Karpas-422 (cell line): ENCODE measurements at regions not wholly inside any gene's neighbourhood (a gene's known extent, or its start where the extent isn't known, plus 50 kb on each side); places are given as distances from the start of the nearest gene placed in this dataset.

Source experiments
- DNase-seq: peaks from one replicate; pipeline ENCODE4 v3.0.0-alpha.2; 2015
- H2AFZ ChIP-seq: fragments of 200-600 bp; sonication (generic); 2 replicates; pipeline ENCODE4 v1.6.1; 2014; ENCODE audit warnings: antibody characterized with exemption, low read length, mixed read lengths
- H3K27ac ChIP-seq: fragments of 200-600 bp; sonication (generic); 2 replicates; pipeline ENCODE4 v1.5.1; 2014; ENCODE audit warnings: mild to moderate bottlenecking, low read length, moderate library complexity
- H3K27me3 ChIP-seq: fragments of 200-600 bp; sonication (generic); 2 replicates; pipeline ENCODE4 v1.6.1; 2014; ENCODE audit warnings: low read length, mixed read lengths
- H3K36me3 ChIP-seq: fragments of 200-600 bp; sonication (generic); 2 replicates; pipeline ENCODE4 v1.6.1; 2014; ENCODE audit warnings: low read length, mixed read lengths; ENCODE audit not compliant: insufficient read depth
- H3K4me1 ChIP-seq: fragments of 200-600 bp; sonication (generic); 2 replicates; pipeline ENCODE4 v1.6.1; 2014; ENCODE audit warnings: mild to moderate bottlenecking, low read length, mixed read lengths
- H3K4me2 ChIP-seq: fragments of 200-600 bp; sonication (generic); 2 replicates; pipeline ENCODE4 v1.6.1; 2014; ENCODE audit warnings: low read length, low read depth, mild to moderate bottlenecking; ENCODE audit not compliant: poor library complexity, severe bottlenecking
- H3K4me3 ChIP-seq: fragments of 200-600 bp; sonication (generic); 2 replicates; pipeline ENCODE4 v1.5.1; 2014; ENCODE audit warnings: mild to moderate bottlenecking, antibody characterized with exemption, low read length, mixed read lengths
- H3K79me2 ChIP-seq: fragments of 200-600 bp; sonication (generic); 2 replicates; pipeline ENCODE4 v1.6.1; 2014; ENCODE audit warnings: mild to moderate bottlenecking, low read length, mixed read lengths
- H3K9ac ChIP-seq: fragments of 200-600 bp; sonication (generic); 2 replicates; pipeline ENCODE4 v1.6.0; 2014; ENCODE audit warnings: low read length
- H3K9me2 ChIP-seq: fragments of 200-600 bp; sonication (generic), shearing (Covaris generic); replicated peaks from 2 replicates; pipeline ENCODE4 v1.6.0; 2014; ENCODE audit warnings: mild to moderate bottlenecking, low read length, moderate library complexity; ENCODE audit not compliant: insufficient read depth
- H3K9me3 ChIP-seq: fragments of 300-700, 200-600 bp; sonication (generic); 2 replicates; pipeline ENCODE4 v1.6.1; 2014; ENCODE audit warnings: low read length, mixed read lengths
- H4K20me1 ChIP-seq: fragments of 200-600 bp; sonication (generic); 2 replicates; pipeline ENCODE4 v1.6.1; 2014; ENCODE audit warnings: mild to moderate bottlenecking, antibody characterized with exemption, low read length, low read depth; ENCODE audit not compliant: insufficient read depth

DNA sequence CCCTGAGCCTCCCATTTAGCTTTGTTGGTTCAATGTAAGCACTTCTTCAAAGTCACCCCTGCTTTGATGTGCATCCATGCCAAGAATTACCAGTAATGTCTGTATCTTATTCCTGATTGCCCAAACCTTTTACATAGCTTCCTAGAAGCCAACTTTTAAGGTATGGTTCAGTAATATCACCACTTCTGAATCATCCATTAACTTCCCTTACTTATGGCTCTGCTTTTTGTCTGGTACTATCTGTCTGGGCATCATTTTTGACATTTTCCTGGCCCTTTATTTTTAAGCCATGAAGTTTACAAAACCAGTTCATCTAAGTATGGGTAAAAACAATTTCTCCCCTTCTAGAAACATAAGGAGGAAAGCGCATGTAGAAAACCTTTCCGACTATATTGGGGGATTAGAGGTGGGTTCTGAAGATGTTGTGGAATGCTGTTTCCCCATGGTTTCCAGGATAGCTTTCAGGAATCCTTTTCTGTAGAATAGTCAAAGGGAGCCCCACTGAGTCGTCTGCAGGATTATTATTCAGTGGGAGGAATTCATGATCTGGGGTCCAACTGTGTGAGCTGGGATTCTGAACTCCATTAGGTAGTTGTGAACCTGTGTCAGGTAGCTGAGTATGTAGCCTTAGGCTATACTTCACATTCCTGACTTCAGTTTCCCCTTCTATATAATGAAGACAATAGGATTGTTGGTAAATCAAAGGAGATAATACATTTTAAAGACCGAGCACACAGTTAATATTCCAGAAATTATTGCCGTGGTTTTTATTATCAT is 163.8 kb downstream of the SUCLA2 start:
- Histone ChIP-seq H3K4me2 (no peak overlapping the region), H3K4me3 (no peak overlapping the region), H3K79me2 (no peaks in the 10 kb centered on the region), H3K27me3 (no peaks in the 10 kb centered on the region), H3K9ac (no peak overlapping the region), H3K4me1 (peaks cover 17% of the 10 kb centered on the region), H2AFZ (no peak overlapping the region), H3K36me3 (no peaks in the 10 kb centered on the region), H3K27ac (no peak overlapping the region), H3K9me3 (no peaks in the 10 kb centered on the region), H3K9me2 (no peaks in the 10 kb centered on the region), H4K20me1 (no peaks in the 10 kb centered on the region)
- DNase-seq = no peak

DNA sequence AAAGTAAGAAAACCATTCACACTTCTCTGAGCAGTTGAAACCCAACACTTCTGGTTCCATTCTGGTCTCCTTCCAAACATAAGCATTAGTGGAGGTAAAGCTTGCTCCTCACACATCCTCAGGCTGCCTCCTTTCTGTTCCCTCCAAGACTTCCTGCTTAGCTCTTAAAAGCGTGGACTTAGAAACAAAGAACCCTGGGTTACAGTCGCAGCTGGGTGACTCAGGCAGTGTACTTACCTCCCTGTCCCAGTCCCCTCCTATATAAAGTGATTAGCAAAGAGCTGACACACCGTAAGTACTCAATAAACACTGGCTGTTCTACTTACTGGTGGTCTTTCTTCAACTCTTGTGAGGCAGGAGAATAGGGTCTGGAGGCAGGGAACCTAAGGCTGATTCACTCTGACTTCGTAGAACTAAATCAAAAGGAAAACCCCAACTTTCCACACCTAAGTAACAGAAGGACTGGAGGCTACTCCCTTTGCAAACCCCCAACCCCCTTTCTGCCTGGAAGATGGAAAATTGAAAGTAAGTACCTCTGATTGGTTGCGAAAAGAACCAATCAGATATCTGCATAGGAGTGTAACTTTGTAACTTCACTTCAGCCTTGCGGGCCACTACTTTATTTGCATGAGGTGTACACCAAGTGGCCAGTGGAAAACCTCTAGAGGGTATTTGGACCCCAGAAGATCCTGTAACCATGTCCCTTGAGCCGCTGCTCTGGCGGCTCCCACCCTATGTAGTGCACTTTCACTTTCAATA is 165.4 kb downstream of the SUCLA2 start:
- H3K36me3 ChIP-seq = no peaks in the 10 kb centered on the region

DNA sequence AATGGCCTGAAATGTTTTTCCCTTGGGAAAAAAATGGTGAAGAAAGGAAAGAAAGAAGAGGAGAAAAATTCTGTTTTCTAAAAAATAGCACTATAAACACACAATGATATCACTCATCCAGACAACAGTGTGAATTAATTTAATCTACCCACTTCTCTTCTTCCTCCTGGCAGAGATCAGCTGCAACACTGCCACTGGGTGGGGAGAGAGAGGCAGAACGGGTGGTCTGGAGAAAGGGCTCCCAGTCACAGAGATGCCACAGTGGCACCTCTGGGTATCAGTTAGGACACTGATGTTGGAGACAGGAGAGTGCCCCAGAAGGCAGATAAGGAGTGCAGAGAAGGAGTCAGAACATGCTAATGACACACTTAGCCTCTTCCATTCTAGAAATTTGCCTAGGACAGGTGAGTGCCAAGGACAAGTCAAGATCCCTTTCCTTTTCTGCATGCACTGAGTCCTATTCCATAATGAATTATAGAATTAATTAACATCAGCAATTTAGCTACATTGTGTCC is 168.6 kb downstream of the SUCLA2 start:
- H3K36me3 ChIP-seq = no peaks in the 10 kb centered on the region
- H3K27ac ChIP-seq = no peak overlapping the region
- no peak overlapping the region for H3K4me3 ChIP-seq
- no peaks in the 10 kb centered on the region for H3K9me3 ChIP-seq
- H4K20me1 ChIP-seq = no peaks in the 10 kb centered on the region
- no peak overlapping the region for H3K4me2 ChIP-seq
- DNase-seq = no peak
- no peaks in the 10 kb centered on the region for H3K9me2 ChIP-seq
- H3K27me3 ChIP-seq = no peaks in the 10 kb centered on the region
- no peak overlapping the region for H2AFZ ChIP-seq
- H3K9ac ChIP-seq = no peak overlapping the region
- H3K79me2 ChIP-seq = no peaks in the 10 kb centered on the region
- H3K4me1 ChIP-seq = peaks cover 17% of the 10 kb centered on the region

More for the DNA sequence above, 165.4 kb downstream of the SUCLA2 start:
- Histone ChIP-seq H3K9ac (peak overlapping the region; percentile 57), H3K4me1 (peaks cover 17% of the 10 kb centered on the region), H3K4me2 (peak overlapping the region; percentile 71), H3K79me2 (no peaks in the 10 kb centered on the region), H3K27ac (no peak overlapping the region), H3K9me2 (no peaks in the 10 kb centered on the region), H3K27me3 (no peaks in the 10 kb centered on the region), H4K20me1 (no peaks in the 10 kb centered on the region), H3K4me3 (peak overlapping the region; percentile 65), H2AFZ (peak overlapping the region; percentile 99), H3K9me3 (no peaks in the 10 kb centered on the region)
- peak; percentile 66 for DNase-seq

DNA sequence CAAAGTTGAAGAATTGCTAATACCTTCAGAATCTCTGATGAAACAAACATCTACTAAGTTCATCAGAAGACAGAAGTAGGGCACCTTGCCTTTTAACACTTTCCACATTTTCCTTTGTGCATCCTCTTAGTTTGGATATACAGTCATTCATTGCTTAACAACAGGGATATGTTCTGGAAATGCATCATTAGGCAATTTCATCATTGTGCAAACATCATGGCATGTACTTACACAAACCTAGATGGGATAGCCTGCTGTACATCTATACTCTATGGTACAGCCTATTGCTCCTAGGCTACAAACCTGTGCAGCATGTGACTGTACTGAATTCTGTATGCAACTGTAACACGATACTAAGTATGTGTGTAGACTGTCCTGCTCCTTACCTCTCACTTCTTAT is 169.8 kb downstream of the SUCLA2 start:
- Histone ChIP-seq H3K4me3 (no peak overlapping the region), H3K79me2 (no peaks in the 10 kb centered on the region), H3K4me2 (no peak overlapping the region), H3K9me3 (no peaks in the 10 kb centered on the region), H3K36me3 (no peaks in the 10 kb centered on the region), H4K20me1 (no peaks in the 10 kb centered on the region), H3K27me3 (no peaks in the 10 kb centered on the region), H3K9me2 (no peaks in the 10 kb centered on the region), H3K27ac (no peak overlapping the region), H2AFZ (no peak overlapping the region), H3K4me1 (peaks cover 13% of the 10 kb centered on the region), H3K9ac (no peak overlapping the region)
- no peak for DNase-seq

DNA sequence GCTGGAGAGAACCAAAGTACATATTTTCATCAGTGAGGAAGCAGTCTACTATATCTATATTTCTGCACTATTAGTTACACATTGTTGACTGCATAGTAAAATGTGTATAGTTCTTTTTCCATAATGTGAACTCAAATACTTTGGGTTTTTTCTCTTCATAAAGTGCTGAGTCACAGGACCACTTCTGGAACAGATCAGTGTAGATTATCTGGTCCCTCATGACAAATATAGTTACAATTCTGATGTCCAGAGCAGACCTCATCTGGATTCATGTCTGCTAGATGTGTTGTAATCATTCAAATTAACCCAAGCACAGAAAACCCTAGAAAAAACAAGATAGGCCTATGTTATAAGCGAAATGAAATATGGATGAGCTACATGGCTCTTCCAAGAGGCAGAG is 171.4 kb downstream of the SUCLA2 start:
- Histone ChIP-seq H3K4me2 (no peak overlapping the region), H3K9ac (no peak overlapping the region), H3K36me3 (no peaks in the 10 kb centered on the region), H3K27me3 (no peaks in the 10 kb centered on the region), H3K79me2 (no peaks in the 10 kb centered on the region), H3K4me3 (no peak overlapping the region), H4K20me1 (no peaks in the 10 kb centered on the region), H3K27ac (no peak overlapping the region), H2AFZ (no peak overlapping the region), H3K9me3 (peaks cover 12% of the 10 kb centered on the region; the same call in 1 of the 2 replicates), H3K9me2 (no peaks in the 10 kb centered on the region), H3K4me1 (no peaks in the 10 kb centered on the region)
- no peak for DNase-seq

DNA sequence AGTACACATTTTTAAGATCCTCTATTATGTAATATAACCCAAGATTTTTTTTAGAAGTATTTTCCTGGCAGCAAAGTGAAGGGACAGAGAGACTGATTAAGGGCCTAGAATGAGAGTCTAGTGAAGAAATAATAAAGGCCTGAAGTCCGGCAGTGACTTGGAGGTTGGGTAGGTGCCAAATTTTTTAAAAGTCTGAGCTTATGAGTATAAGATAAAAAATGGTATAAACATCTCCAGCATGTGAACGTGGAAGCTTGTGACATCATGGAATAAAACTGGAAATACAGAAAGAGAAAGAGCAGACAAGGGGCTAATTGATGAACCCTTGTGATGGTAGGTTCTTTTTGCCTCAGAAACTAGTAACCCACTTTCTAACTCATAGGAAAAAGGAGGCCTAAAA is 174.6 kb downstream of the SUCLA2 start:
- Histone ChIP-seq H3K79me2 (no peaks in the 10 kb centered on the region), H3K27ac (no peak overlapping the region), H3K9ac (no peak overlapping the region), H3K9me2 (no peaks in the 10 kb centered on the region), H3K4me1 (no peaks in the 10 kb centered on the region), H2AFZ (no peak overlapping the region), H3K9me3 (peaks cover 12% of the 10 kb centered on the region; the same call in 1 of the 2 replicates), H3K36me3 (no peaks in the 10 kb centered on the region), H3K4me2 (no peak overlapping the region), H4K20me1 (no peaks in the 10 kb centered on the region), H3K4me3 (no peak overlapping the region), H3K27me3 (no peaks in the 10 kb centered on the region)
- no peak for DNase-seq

DNA sequence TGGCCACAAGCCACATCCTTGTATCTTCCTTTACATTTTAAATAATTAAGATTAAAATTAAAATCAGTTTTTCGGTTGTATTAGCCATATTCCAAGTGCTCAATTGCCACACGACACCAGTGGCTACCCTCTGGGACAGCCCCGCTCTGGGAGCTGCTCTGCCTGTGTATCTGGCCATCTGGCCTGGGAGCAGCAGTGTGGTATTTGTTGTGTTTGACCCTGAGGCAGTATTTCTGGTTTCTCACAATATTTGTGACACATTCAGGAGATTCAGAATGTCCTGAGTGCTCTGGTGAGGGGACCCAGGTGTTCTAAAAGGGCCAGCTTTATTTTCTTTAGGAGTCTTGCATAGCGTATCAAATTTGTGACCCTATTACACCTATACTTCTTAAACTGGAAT is 179.0 kb downstream of the SUCLA2 start:
- Histone ChIP-seq H3K36me3 (no peaks in the 10 kb centered on the region), H3K9me3 (peaks cover 12% of the 10 kb centered on the region; the same call in 1 of the 2 replicates), H3K4me2 (no peak overlapping the region), H3K27ac (no peak overlapping the region), H3K27me3 (no peaks in the 10 kb centered on the region), H3K4me1 (no peaks in the 10 kb centered on the region), H3K4me3 (no peak overlapping the region), H3K9me2 (no peaks in the 10 kb centered on the region), H3K9ac (no peak overlapping the region), H4K20me1 (no peaks in the 10 kb centered on the region), H3K79me2 (no peaks in the 10 kb centered on the region), H2AFZ (no peak overlapping the region)
- DNase-seq = no peak

DNA sequence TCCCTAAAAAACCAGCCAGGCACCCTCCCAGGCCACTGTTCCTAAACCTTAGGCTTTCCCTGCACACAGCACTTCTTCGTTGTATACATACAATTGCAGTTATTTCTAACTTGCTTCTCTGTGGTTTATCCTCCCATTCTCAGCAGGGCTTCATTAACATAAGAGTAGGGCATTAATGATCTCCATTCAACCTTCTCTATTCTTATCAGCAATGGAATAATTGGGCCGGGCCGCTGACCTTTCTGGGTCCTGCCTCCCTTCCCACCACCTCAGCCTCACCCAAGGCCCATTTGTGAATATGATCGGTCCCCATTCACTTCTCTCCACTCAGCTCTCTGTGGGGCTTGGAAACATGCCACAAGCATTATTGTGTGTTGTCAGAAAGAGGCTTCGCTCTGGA is 184.2 kb downstream of the SUCLA2 start:
- H3K9me2 ChIP-seq = no peaks in the 10 kb centered on the region
- H3K79me2 ChIP-seq = no peaks in the 10 kb centered on the region
- H3K4me1 ChIP-seq = no peaks in the 10 kb centered on the region
- H3K4me3 ChIP-seq = no peak overlapping the region
- H3K9ac ChIP-seq = no peak overlapping the region
- no peaks in the 10 kb centered on the region for H4K20me1 ChIP-seq
- no peaks in the 10 kb centered on the region for H3K27me3 ChIP-seq
- H2AFZ ChIP-seq = no peak overlapping the region
- H3K27ac ChIP-seq = no peak overlapping the region
- DNase-seq = no peak
- no peak overlapping the region for H3K4me2 ChIP-seq
- no peaks in the 10 kb centered on the region for H3K9me3 ChIP-seq
- H3K36me3 ChIP-seq = no peaks in the 10 kb centered on the region
